Tibial nerve (tissue), 4 donors: ENCODE measurements at regions not wholly inside any gene's neighbourhood (a gene's known extent, or its start where the extent isn't known, plus 50 kb on each side); places are given as distances from the start of the nearest gene placed in this dataset.

Experiments
- EP300 ChIP-seq, 2 donors: sonication (generic); formaldehyde crosslinking; IDR thresholded peaks; one replicate each; pipeline ENCODE4 v1.6.1; 2017; ENCODE audit warnings: antibody characterized with exemption in 2 of 2, mild to moderate bottlenecking in 1 of 2
- POLR2A ChIP-seq, 2 donors: fragments of 450-650 bp; IDR thresholded peaks; one replicate each; pipeline ENCODE4 v1.6.1; 2017; ENCODE audit warnings: antibody characterized with exemption in 2 of 2, mild to moderate bottlenecking in 2 of 2, moderate library complexity in 2 of 2
- TF ChIP-seq, protein P1 (sequence below), 5 experiments: fragments of 200-600 bp in 3 of 5; fragments of 450-650 bp in 2 of 5; sonication (generic) in 3 of 5; IDR thresholded peaks; one replicate each; pipeline ENCODE4 v1.5.1; 2016 to 2019; ENCODE audit warnings: antibody characterized with exemption in 5 of 5, mild to moderate bottlenecking in 3 of 5, moderate library complexity in 2 of 5

DNA sequence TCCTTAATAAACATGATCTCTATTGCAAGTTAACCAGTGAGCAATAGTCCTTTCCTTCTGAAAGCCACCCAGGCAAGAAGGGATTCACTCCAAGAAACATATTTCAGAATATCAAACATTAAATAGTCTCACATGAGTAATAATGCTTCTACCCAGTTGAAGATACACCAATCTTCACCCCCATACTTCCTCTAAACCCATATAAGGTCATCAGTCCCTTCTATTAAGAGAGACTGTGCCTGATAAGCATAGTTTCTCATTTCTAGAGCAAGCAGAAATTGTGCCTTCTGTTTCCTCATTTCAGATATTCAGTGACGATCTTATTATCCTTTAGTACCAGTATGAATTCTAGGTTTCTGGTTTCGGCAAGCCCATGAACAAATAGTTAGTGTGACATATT lies 64.6 kb downstream of the DSEL start:
- TF ChIP-seq, protein P1, sequence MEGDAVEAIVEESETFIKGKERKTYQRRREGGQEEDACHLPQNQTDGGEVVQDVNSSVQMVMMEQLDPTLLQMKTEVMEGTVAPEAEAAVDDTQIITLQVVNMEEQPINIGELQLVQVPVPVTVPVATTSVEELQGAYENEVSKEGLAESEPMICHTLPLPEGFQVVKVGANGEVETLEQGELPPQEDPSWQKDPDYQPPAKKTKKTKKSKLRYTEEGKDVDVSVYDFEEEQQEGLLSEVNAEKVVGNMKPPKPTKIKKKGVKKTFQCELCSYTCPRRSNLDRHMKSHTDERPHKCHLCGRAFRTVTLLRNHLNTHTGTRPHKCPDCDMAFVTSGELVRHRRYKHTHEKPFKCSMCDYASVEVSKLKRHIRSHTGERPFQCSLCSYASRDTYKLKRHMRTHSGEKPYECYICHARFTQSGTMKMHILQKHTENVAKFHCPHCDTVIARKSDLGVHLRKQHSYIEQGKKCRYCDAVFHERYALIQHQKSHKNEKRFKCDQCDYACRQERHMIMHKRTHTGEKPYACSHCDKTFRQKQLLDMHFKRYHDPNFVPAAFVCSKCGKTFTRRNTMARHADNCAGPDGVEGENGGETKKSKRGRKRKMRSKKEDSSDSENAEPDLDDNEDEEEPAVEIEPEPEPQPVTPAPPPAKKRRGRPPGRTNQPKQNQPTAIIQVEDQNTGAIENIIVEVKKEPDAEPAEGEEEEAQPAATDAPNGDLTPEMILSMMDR (IDR thresholded peaks at IDR 0.05), result no peak
- TF ChIP-seq EP300 (IDR thresholded peaks at IDR 0.05), result no peak
- no peak for TF ChIP-seq POLR2A (IDR thresholded peaks at IDR 0.05)
